Neural cell (in vitro differentiated cells): ENCODE measurements at regions not wholly inside any gene's neighbourhood (a gene's known extent, or its start where the extent isn't known, plus 50 kb on each side); places are given as distances from the start of the nearest gene placed in this dataset.

Experiments
- H2AFZ ChIP-seq: fragments of 200-600, 300-800 bp; sonication (generic), shearing (Covaris generic); 2 replicates; pipeline ENCODE4 v1.6.0; 2014; ENCODE audit warnings: low read depth, mild to moderate bottlenecking, antibody characterized with exemption, low read length, moderate library complexity
- H3F3A ChIP-seq: fragments of 200-600 bp; shearing (Covaris generic); 2 replicates; pipeline ENCODE4 v1.6.1; 2016; ENCODE audit warnings: mild to moderate bottlenecking, moderate library complexity, mixed read lengths, antibody characterized with exemption, low read length; ENCODE audit not compliant: insufficient read depth, poor library complexity, severe bottlenecking
- H3K27ac ChIP-seq: fragments of 200-600, 300-800 bp; sonication (generic), shearing (Covaris generic); 2 replicates; pipeline ENCODE4 v1.5.1; 2014; ENCODE audit warnings: mild to moderate bottlenecking, low read length, moderate library complexity
- H3K27me3 ChIP-seq: fragments of 300-800, 200-600 bp; sonication (generic), shearing (Covaris generic); 2 replicates; pipeline ENCODE4 v1.6.0; 2014; ENCODE audit warnings: mild to moderate bottlenecking, low read depth, low read length, moderate library complexity; ENCODE audit not compliant: insufficient read depth
- H3K36me3 ChIP-seq: fragments of 300-800, 200-600 bp; sonication (generic), shearing (Covaris generic); 2 replicates; pipeline ENCODE4 v1.5.1; 2014; ENCODE audit warnings: mild to moderate bottlenecking, antibody characterized with exemption, low read length, moderate library complexity; ENCODE audit not compliant: insufficient read depth
- H3K4me2 ChIP-seq: fragments of 300-800, 200-600 bp; sonication (generic), shearing (Covaris generic); 2 replicates; pipeline ENCODE4 v1.6.0; 2014; ENCODE audit warnings: mild to moderate bottlenecking, low read length
- H3K4me3 ChIP-seq: fragments of 300-800, 200-600 bp; sonication (generic), shearing (Covaris generic); 2 replicates; pipeline ENCODE4 v1.5.1; 2014; ENCODE audit warnings: mild to moderate bottlenecking, low read length, moderate library complexity
- H3K79me2 ChIP-seq: fragments of 200-600 bp; shearing (Covaris generic); replicated peaks from 2 replicates; pipeline ENCODE4 v1.6.0; 2014; ENCODE audit warnings: mild to moderate bottlenecking, low read length, moderate library complexity; ENCODE audit not compliant: insufficient read depth
- H3K9ac ChIP-seq: fragments of 300-800, 200-600 bp; sonication (generic), shearing (Covaris generic); 2 replicates; pipeline ENCODE4 v1.6.1; 2016; ENCODE audit warnings: mild to moderate bottlenecking, low read length, mixed read lengths
- H3K9me2 ChIP-seq: fragments of 200-600 bp; shearing (Covaris generic); 2 replicates; pipeline ENCODE4 v1.6.1; 2016; ENCODE audit warnings: mild to moderate bottlenecking, low read length, mixed read lengths; ENCODE audit not compliant: insufficient read depth
- H3K9me3 ChIP-seq: fragments of 200-600, 300-800 bp; sonication (generic), shearing (Covaris generic); 2 replicates; pipeline ENCODE4 v1.6.1; 2016; ENCODE audit warnings: mild to moderate bottlenecking, mixed run types, low read length, moderate library complexity, mixed read lengths
- H4K20me1 ChIP-seq: fragments of 200-600 bp; shearing (Covaris generic); 2 replicates; pipeline ENCODE4 v1.6.1; 2016; ENCODE audit warnings: mild to moderate bottlenecking, mixed run types; ENCODE audit not compliant: insufficient read depth
- EP300 ChIP-seq: fragments of 450-650 bp; conservative IDR thresholded peaks from 2 replicates; pipeline ENCODE4 v1.6.1; 2014; ENCODE audit warnings: antibody characterized with exemption, mild to moderate bottlenecking, moderate library complexity; ENCODE audit not compliant: poor library complexity, severe bottlenecking
- EZH2 ChIP-seq: fragments of 200-600, 300-800 bp; shearing (Covaris generic), sonication (generic); IDR thresholded peaks from 2 replicates; pipeline ENCODE4 v1.6.1; 2014; ENCODE audit warnings: antibody characterized with exemption, low read length, borderline replicate concordance, mild to moderate bottlenecking; ENCODE audit not compliant: insufficient read depth, poor library complexity, severe bottlenecking
- MXI1 ChIP-seq: fragments of 450-650 bp; conservative IDR thresholded peaks from 2 replicates; pipeline ENCODE4 v1.6.1; 2014; ENCODE audit warnings: antibody characterized with exemption, mild to moderate bottlenecking; ENCODE audit not compliant: poor library complexity, severe bottlenecking
- POLR2AphosphoS5 ChIP-seq: IDR thresholded peaks from 2 replicates; pipeline ENCODE4 v1.6.1; 2012
- RAD21 ChIP-seq: fragments of 450-650 bp; conservative IDR thresholded peaks from 2 replicates; pipeline ENCODE4 v1.6.1; 2014; ENCODE audit warnings: antibody characterized with exemption, mild to moderate bottlenecking, moderate library complexity
- SMC3 ChIP-seq: fragments of 450-650 bp; conservative IDR thresholded peaks from 2 replicates; pipeline ENCODE4 v1.6.1; 2014; ENCODE audit warnings: antibody characterized with exemption, mild to moderate bottlenecking, moderate library complexity; ENCODE audit not compliant: poor library complexity
- TAF1 ChIP-seq: IDR thresholded peaks from 2 replicates; pipeline ENCODE4 v1.6.1; 2012; ENCODE audit warnings: low read depth
- TF ChIP-seq, protein P1 (sequence below): fragments of 450-650 bp; IDR thresholded peaks from 2 replicates; pipeline ENCODE4 v1.5.1; 2014; ENCODE audit warnings: antibody characterized with exemption, mild to moderate bottlenecking, moderate library complexity; ENCODE audit not compliant: poor library complexity, severe bottlenecking
- TF ChIP-seq, protein P2 (sequence below): IDR thresholded peaks from 2 replicates; pipeline ENCODE4 v1.6.1; 2012; ENCODE audit warnings: borderline replicate concordance

DNA sequence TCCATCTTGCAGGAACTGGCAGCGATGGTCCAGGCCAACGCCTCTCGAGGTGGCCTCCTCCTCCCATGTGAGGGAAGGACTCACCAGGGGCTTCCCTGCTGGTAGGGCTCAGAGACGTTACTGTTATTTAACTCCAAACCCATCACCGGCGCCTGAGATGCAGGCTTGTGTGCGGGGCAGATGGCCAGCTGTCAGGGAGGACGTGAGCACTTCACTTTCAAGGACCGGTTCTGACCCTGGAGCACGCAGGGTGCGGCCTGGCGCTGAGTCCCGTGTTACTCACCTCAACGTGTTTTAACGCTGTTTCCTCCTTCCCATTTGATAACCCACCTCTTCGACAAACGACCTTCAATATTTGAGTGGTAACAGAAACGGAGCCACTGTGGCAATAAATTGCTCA lies 350.2 kb downstream of the ZNF516 start (continued):
- TF ChIP-seq RAD21, result no peak
- no peak for TF ChIP-seq POLR2AphosphoS5

DNA sequence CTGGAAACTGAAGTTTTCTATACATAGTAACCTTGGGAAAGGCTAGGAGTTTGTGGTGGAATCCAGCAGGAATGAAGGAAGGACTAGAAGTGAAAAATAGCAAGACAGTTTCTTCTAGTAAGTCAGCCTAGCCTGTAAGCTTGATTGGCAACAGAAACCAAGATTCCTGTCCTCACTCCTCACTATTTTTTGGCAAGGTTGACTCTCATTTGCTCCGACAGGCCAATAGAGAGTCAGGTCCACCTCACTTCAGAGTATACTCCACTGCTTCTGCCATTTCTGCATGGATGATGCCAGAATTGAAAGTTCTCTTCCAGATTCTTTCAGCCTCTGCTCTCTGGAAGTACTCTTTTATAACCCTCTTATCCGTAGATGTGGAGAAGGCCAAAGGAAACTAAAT lies 352.4 kb downstream of the ZNF516 start:
- Histone ChIP-seq H3F3A (no peaks in the 10 kb centered on the region), H3K79me2 (no peaks in the 10 kb centered on the region), H3K4me2 (no peak overlapping the region), H3K27me3 (no peaks in the 10 kb centered on the region), H3K9me2 (no peaks in the 10 kb centered on the region), H3K4me3 (no peak overlapping the region), H3K9me3 (no peaks in the 10 kb centered on the region), H3K27ac (no peak overlapping the region), H2AFZ (no peak overlapping the region), H4K20me1 (no peaks in the 10 kb centered on the region), H3K9ac (no peak overlapping the region), H3K36me3 (no peaks in the 10 kb centered on the region)
- TF ChIP-seq EZH2 (no peak), TAF1 (no peak)

DNA sequence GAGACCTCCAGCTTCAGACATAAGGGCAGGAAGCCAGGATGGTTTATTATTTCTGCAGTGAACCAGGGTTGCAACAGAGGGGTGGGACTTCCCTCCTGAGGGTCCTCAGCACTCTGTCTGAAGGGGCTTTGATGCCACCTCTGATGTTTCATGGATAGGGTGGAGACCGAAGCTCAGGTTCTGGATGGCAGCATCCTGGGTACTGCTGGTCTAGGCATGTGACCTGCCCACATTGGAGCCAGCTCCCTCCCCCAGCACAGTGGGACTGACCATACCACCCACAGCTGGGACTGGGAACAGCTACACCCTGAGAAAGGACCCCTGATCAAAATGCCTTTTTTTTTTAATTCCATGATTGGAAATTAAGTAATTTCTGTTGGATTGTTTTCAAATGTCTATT lies 355.2 kb downstream of the ZNF516 start:
- H2AFZ ChIP-seq, result no peak overlapping the region
- H3K27ac ChIP-seq, result no peak overlapping the region
- H3F3A ChIP-seq, result no peaks in the 10 kb centered on the region
- no peaks in the 10 kb centered on the region for H3K9me2 ChIP-seq
- H3K27me3 ChIP-seq, result no peaks in the 10 kb centered on the region
- TF ChIP-seq RAD21, result no peak
- no peak for TF ChIP-seq SMC3
- TF ChIP-seq POLR2AphosphoS5, result no peak
- no peak for TF ChIP-seq EZH2
- TF ChIP-seq EP300, result no peak
- TF ChIP-seq, protein P1, sequence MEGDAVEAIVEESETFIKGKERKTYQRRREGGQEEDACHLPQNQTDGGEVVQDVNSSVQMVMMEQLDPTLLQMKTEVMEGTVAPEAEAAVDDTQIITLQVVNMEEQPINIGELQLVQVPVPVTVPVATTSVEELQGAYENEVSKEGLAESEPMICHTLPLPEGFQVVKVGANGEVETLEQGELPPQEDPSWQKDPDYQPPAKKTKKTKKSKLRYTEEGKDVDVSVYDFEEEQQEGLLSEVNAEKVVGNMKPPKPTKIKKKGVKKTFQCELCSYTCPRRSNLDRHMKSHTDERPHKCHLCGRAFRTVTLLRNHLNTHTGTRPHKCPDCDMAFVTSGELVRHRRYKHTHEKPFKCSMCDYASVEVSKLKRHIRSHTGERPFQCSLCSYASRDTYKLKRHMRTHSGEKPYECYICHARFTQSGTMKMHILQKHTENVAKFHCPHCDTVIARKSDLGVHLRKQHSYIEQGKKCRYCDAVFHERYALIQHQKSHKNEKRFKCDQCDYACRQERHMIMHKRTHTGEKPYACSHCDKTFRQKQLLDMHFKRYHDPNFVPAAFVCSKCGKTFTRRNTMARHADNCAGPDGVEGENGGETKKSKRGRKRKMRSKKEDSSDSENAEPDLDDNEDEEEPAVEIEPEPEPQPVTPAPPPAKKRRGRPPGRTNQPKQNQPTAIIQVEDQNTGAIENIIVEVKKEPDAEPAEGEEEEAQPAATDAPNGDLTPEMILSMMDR, result no peak
- TF ChIP-seq MXI1, result no peak
- H3K4me2 ChIP-seq, result no peak overlapping the region
- H3K4me3 ChIP-seq, result no peak overlapping the region
- H3K9ac ChIP-seq, result no peak overlapping the region
- no peaks in the 10 kb centered on the region for H3K9me3 ChIP-seq
- H3K79me2 ChIP-seq, result no peaks in the 10 kb centered on the region
- no peaks in the 10 kb centered on the region for H4K20me1 ChIP-seq
- no peaks in the 10 kb centered on the region for H3K36me3 ChIP-seq

DNA sequence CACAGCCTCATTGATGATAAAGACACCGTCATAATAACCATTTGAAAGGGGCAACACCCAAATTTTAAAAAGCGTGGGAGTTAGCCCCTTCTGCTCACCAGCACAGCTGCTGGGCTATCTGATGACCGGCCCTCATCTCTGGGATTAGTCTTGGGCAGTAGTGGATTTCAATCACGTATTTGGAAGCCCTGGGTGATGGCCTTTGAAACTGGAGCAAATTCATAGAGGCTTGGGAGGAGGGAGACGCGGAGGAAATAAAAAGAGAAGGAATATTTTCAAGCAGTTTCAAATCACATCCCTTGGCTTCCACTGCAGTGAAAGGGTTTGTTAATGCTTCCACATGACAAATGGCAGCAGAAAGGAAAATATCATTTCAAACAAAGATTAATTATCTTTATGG lies 357.8 kb downstream of the ZNF516 start:
- Histone ChIP-seq H3K27me3 (no peaks in the 10 kb centered on the region), H3K36me3 (no peaks in the 10 kb centered on the region), H3K4me2 (no peak overlapping the region), H4K20me1 (no peaks in the 10 kb centered on the region), H3K27ac (no peak overlapping the region), H3K4me3 (no peak overlapping the region), H2AFZ (no peak overlapping the region), H3K9ac (no peak overlapping the region), H3K9me2 (no peaks in the 10 kb centered on the region), H3F3A (no peaks in the 10 kb centered on the region), H3K79me2 (no peaks in the 10 kb centered on the region), H3K9me3 (no peaks in the 10 kb centered on the region)
- TF ChIP-seq SMC3 (no peak), MXI1 (no peak), EZH2 (no peak), RAD21 (no peak), POLR2AphosphoS5 (no peak), TAF1 (no peak), EP300 (no peak)
- TF ChIP-seq, protein P1, result no peak
- TF ChIP-seq, protein P2, sequence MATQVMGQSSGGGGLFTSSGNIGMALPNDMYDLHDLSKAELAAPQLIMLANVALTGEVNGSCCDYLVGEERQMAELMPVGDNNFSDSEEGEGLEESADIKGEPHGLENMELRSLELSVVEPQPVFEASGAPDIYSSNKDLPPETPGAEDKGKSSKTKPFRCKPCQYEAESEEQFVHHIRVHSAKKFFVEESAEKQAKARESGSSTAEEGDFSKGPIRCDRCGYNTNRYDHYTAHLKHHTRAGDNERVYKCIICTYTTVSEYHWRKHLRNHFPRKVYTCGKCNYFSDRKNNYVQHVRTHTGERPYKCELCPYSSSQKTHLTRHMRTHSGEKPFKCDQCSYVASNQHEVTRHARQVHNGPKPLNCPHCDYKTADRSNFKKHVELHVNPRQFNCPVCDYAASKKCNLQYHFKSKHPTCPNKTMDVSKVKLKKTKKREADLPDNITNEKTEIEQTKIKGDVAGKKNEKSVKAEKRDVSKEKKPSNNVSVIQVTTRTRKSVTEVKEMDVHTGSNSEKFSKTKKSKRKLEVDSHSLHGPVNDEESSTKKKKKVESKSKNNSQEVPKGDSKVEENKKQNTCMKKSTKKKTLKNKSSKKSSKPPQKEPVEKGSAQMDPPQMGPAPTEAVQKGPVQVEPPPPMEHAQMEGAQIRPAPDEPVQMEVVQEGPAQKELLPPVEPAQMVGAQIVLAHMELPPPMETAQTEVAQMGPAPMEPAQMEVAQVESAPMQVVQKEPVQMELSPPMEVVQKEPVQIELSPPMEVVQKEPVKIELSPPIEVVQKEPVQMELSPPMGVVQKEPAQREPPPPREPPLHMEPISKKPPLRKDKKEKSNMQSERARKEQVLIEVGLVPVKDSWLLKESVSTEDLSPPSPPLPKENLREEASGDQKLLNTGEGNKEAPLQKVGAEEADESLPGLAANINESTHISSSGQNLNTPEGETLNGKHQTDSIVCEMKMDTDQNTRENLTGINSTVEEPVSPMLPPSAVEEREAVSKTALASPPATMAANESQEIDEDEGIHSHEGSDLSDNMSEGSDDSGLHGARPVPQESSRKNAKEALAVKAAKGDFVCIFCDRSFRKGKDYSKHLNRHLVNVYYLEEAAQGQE, result no peak
